Aorta (tissue), 5 donors: ENCODE measurements at regions not wholly inside any gene's neighbourhood (a gene's known extent, or its start where the extent isn't known, plus 50 kb on each side); places are given as distances from the start of the nearest gene placed in this dataset.
"Not testable (repeated sequence)": the region's sequence is repeated elsewhere in the genome, so short reads cannot be mapped to it uniquely, and the experiment has no call there.

Source experiments
- ATAC-seq: fragments of 200-7000 bp; cut with Tn5 transposase; one replicate; pipeline ENCODE4 v1.9.1; 2022; ENCODE audit warnings: moderate library complexity; ENCODE audit not compliant: low FRiP score
- DNase-seq, 2 donors: peaks; one replicate each; pipeline ENCODE4 v3.0.0-alpha.2; 2020
- H3K27ac ChIP-seq, 2 donors: one replicate each; pipeline ENCODE4 v1.5.1; 2013; ENCODE audit warnings: low read length in 2 of 2, mild to moderate bottlenecking in 2 of 2, moderate library complexity in 2 of 2, control low read depth in 1 of 2, inconsistent platforms in 1 of 2, low read depth in 1 of 2
- H3K27me3 ChIP-seq, 2 donors: one replicate each; pipeline ENCODE4 v1.6.1; 2013; ENCODE audit warnings: control low read depth in 1 of 2, low read length in 1 of 2, mild to moderate bottlenecking in 1 of 2, moderate library complexity in 1 of 2; ENCODE audit not compliant: insufficient read depth in 2 of 2, control insufficient read depth in 1 of 2
- H3K36me3 ChIP-seq, 2 donors: one replicate each; pipeline ENCODE4 v1.6.1; 2013; ENCODE audit warnings: control low read depth in 1 of 2, low read length in 1 of 2, mild to moderate bottlenecking in 1 of 2; ENCODE audit not compliant: insufficient read depth in 2 of 2, control insufficient read depth in 1 of 2
- H3K4me1 ChIP-seq, 2 donors: one replicate each; pipeline ENCODE4 v1.6.1; 2013; ENCODE audit warnings: low read length in 2 of 2, control low read depth in 1 of 2, mild to moderate bottlenecking in 1 of 2, moderate library complexity in 1 of 2; ENCODE audit not compliant: insufficient read depth in 2 of 2, control insufficient read depth in 1 of 2
- H3K4me3 ChIP-seq, 2 donors: one replicate each; pipeline ENCODE4 v1.5.1; 2013; ENCODE audit warnings: low read length in 2 of 2, control low read depth in 1 of 2, mild to moderate bottlenecking in 1 of 2
- H3K9me3 ChIP-seq: one replicate; pipeline ENCODE4 v1.6.1; 2013; ENCODE audit warnings: mild to moderate bottlenecking, low read length; ENCODE audit not compliant: control insufficient read depth
- WGBS, 2 donors: extraction: QIAGEN DNeasy Blood & Tissue Kit; methylation state at CpG; one replicate each; pipeline ENCODE4 v1.1.7; 2013; 5-methylcytosine and 5-hydroxymethylcytosine counted together
- intact Hi-C, 2 donors: fragments of 100-400 bp; cut with DNase I; formaldehyde crosslinking; loops; one replicate each; pipeline versions ENCODE4 v1.14.2 to v1.15.0; 2022
- donor health status: healthy with polysubstance abuse.
- donor health status: Bipolar disorder and iron deficiency.
- donor health status: DM: no; HTN: no; CAD: no.
- donor health status: DM: no; HTN: no; CAD: no.
- donor health status: DM: yes; HTN: yes; CAD: no.

DNA sequence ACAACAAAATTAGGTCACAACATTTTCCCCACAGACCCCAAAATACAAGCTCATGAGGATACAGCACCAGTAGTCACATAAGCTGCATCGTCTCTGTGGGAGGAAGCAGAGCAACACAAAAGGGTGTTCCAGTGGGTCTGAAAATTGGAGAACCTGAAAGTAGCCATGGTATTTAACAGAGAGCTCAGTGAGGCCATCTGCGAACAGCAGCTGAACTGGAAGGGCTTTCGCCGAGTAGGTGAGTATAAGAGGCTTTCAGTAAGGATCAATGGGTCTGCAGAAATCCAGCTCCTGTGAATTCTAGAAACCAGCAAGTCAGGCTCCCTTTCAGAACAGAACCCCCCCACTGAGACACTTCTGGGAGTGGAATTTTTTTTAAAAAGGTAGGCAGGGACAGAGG, 120.0 kb upstream of the RREB1 start:
- no peak overlapping the region for H3K27ac ChIP-seq
- no peaks in the 10 kb centered on the region for H3K9me3 ChIP-seq
- H3K4me1 ChIP-seq = no peaks in the 10 kb centered on the region
- H3K27me3 ChIP-seq = no peaks in the 10 kb centered on the region
- intact Hi-C loops = no loop called here
- no peaks in the 10 kb centered on the region for H3K36me3 ChIP-seq
- ATAC-seq (no peak), DNase-seq (no peak)
- 85 to 88% methylated on average over 4 of the region's 4 CpGs for whole genome bisulfite sequencing, 2 donors
- no peak overlapping the region for H3K4me3 ChIP-seq

DNA sequence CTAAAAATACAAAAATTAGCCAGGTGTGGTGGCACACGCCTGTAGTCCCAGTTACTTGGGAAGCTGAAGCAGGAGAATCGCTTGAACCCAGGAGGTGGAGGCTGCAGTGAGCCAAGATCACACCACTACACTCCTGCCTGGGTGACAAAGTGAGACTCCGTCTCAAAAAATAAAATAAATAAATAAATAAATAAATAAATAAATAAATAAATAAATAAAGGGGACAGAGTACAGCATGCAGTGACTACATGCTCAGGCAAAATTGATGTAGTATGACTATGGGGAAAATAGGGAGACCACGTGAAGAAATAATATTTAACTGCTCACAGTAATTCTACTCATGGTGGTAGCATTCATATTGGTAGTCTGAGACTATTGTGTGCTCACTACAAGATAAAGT, 117.7 kb upstream of the RREB1 start:
- 93 to 95% methylated on average over 4 of the region's 4 CpGs for WGBS, 2 donors

DNA sequence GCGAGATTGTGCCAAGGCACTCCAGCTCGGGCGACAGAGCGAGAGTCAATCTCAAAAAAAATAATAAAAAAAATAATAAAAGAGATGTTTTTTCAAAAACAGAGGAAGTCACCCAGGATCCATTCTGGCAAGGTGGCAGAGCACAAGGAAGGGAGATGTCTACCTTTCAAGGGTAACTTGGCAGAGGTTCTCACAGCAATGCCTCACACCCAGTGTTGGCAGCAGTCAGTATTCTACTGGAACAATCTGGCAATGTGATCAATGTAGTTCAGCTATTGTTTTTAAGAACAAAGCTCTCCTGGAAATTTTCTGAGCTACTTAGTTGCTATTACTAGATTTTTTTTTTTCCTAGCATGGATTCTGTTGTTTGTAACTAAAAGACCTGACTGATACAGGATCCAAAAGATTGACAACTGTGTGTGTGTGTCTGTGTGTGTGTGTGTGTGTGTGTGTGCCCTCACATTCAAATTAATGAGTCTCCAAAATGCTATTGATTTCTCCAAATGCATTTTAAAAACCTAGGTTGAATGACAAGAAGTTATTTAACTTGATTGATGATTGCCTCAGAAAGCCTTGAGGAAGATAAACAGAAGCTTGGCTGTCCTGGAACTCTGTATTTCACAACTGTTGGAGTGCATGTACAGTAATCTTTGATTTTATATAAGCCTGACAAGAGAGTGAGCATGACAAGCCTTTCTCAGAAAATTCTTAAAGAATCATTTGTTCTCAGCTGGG, 114.1 kb upstream of the RREB1 start:
- ATAC-seq (no peak), DNase-seq (no peak)
- H3K27ac ChIP-seq = no peak overlapping the region
- no peak overlapping the region for H3K4me3 ChIP-seq
- H3K36me3 ChIP-seq = no peaks in the 10 kb centered on the region
- H3K4me1 ChIP-seq = no peaks in the 10 kb centered on the region
- intact Hi-C loops = no loop called here
- H3K9me3 ChIP-seq = peaks cover 2% of the 10 kb centered on the region
- 87 to 95% methylated on average over 4 of the region's 4 CpGs for WGBS, 2 donors
- H3K27me3 ChIP-seq = no peaks in the 10 kb centered on the region

More for the DNA sequence above, 117.7 kb upstream of the RREB1 start:
- H3K9me3 ChIP-seq, H3K4me1 ChIP-seq, H3K27ac ChIP-seq, ATAC-seq, H3K27me3 ChIP-seq, DNase-seq, H3K36me3 ChIP-seq, intact Hi-C loops, H3K4me3 ChIP-seq: not testable (repeated sequence)

DNA sequence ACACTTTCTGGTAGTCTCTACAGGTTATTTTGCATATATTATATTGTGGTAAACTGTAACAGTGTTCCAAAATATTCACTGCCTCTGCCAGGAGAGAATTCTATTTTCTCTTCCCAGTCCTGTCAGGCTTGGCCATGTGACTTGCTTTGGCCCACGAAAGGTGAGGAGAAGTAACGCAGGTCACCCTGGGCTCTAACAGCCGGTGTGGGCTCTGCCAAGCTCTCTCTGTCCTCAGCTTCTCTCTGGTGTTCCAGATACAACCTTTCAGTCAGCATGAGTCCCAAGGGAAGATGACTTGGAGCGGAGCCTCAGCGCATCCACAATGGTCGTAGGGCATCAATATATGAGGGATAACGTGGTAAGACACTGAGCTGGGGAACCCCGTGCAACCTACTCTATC, 113.0 kb upstream of the RREB1 start:
- 82 to 84% methylated on average over 8 of the region's 8 CpGs for whole genome bisulfite sequencing, 2 donors

DNA sequence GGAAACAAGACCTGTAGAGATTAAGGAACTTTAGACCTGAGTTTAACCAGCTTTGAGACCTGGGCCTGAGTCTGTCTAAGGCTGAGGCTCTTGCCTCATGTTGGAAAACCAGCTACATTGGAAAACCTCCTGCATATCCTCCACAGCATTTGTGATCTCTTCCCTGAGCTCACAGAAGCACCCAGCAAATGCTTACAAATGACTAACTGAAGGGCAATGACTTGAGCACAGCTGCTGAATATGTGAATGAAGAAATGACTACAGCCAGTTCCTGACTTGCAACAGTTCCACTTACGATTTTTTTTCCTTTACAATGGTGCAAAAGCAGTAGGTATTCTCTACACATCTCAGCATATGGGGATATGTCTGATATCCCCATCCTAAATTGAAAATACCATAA, 112.4 kb upstream of the RREB1 start:
- Histone ChIP-seq H3K4me1 (no peaks in the 10 kb centered on the region), H3K27ac (no peak overlapping the region), H3K27me3 (no peaks in the 10 kb centered on the region), H3K9me3 (peaks cover 2% of the 10 kb centered on the region), H3K4me3 (no peak overlapping the region), H3K36me3 (no peaks in the 10 kb centered on the region)
- DNase-seq (no peak), ATAC-seq (no peak)
- intact Hi-C loops = no loop called here
- 84 to 85% methylated on average over 1 of the region's 1 CpG for WGBS, 2 donors

More for the DNA sequence above, 113.0 kb upstream of the RREB1 start:
- H3K4me1 ChIP-seq = no peaks in the 10 kb centered on the region
- H3K9me3 ChIP-seq = peaks cover 2% of the 10 kb centered on the region
- intact Hi-C loops = no loop called here
- no peak for DNase-seq
- H3K4me3 ChIP-seq = no peak overlapping the region
- ATAC-seq = no peak
- H3K27ac ChIP-seq = no peak overlapping the region
- no peaks in the 10 kb centered on the region for H3K36me3 ChIP-seq
- H3K27me3 ChIP-seq = no peaks in the 10 kb centered on the region

DNA sequence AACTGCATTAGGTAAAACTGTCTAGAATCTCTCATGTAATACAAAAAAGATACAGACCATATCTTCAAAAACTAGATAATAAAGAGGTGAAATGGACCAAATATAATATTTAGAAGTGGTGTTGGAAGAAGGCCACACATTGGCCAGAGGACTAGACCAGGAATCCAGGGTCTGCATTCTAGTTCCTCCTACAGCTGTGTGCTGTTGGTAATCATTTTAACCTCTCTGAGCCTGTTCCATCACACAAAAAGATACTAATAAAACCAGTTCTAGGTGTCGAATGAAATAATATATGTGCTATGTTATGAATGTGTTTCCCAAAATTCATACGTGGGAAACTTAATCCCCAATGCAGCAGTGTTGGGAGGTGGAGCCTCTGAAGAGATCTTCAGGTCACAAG, 111.6 kb upstream of the RREB1 start:
- intact Hi-C loops = no loop called here
- Histone ChIP-seq H3K9me3 (peaks cover 2% of the 10 kb centered on the region), H3K27ac (no peak overlapping the region), H3K36me3 (no peaks in the 10 kb centered on the region), H3K27me3 (no peaks in the 10 kb centered on the region), H3K4me1 (no peaks in the 10 kb centered on the region), H3K4me3 (no peak overlapping the region)
- no peak for DNase-seq
- ATAC-seq = no peak
- WGBS, 2 donors = 63 to 64% methylated on average over 2 of the region's 2 CpGs

DNA sequence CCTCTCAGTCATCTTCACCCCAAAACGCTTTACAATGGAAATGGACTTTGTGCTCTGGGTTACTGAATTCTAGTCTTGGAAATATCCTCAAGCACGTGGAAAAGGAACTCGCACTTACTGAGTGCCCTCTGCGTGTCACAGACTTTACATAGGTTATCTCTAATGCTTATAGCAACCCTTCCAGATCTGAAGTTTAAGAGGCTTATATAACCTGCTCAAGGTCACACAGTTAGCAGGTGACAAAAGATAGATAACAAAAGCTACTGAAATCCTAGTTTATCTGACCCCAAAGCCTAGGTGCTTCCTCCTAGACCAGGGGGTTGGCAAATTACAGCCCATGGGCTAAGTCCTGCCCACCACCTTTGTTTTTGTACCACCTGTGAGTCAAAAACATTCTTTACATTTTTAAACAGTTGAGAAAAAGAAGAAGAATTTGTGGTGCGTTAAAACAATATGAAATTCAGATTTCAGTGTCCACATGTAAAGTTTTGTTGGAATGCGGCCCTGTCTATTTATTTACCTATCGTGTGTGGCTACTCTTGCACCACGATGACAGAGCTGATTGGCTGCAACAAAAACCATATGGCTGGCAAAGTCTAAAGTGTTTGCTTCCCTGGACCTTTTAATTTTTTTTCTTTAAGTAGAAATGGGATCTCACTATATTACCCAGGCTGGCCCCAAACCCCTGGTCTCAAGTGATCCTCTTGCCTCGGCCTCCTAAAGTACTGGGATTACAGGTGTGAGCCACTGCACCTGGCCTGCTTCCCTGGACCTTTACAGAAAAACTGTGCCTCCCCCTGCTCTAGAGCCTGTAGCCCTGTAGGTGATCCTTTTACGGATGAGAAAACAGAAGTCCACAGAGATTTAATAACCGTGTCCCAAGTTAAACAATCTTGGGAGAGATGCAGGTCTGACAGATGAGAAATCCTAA, 110.2 kb upstream of the RREB1 start:
- no peaks in the 10 kb centered on the region for H3K4me1 ChIP-seq
- no peak overlapping the region for H3K4me3 ChIP-seq
- no peaks in the 10 kb centered on the region for H3K36me3 ChIP-seq
- 65% methylated on average over 11 of the region's 11 CpGs for WGBS, 2 donors
- H3K9me3 ChIP-seq = peaks cover 2% of the 10 kb centered on the region
- intact Hi-C loops = no loop called here
- H3K27me3 ChIP-seq = peaks cover 0 to 2% of the 10 kb centered on the region in 2 donors
- no peak overlapping the region for H3K27ac ChIP-seq
- ATAC-seq (no peak), DNase-seq (no peak)

DNA sequence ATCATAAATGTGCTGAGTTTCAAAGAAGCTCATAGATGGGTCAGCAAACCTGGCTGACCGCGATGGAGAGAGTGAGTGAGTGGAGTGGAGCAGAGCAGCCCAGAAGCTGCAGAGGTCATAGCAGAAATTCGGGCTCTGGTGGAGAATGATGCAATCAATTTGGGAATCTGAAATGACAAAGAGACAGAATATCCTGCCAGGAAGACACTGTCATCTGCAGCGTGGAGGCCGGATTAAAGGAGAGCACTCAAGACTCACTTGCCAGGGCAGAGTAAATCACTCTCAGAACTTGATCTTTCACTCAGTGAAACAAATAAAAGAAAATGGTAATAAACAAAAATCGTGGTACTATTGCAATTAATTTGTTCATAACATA, 109.6 kb upstream of the RREB1 start:
- H3K9me3 ChIP-seq = peaks cover 2% of the 10 kb centered on the region
- DNase-seq (no peak), ATAC-seq (no peak)
- no peak overlapping the region for H3K4me3 ChIP-seq
- intact Hi-C loops = no loop called here
- no peak overlapping the region for H3K27ac ChIP-seq
- H3K36me3 ChIP-seq = no peaks in the 10 kb centered on the region
- peaks cover 0 to 2% of the 10 kb centered on the region in 2 donors for H3K27me3 ChIP-seq
- WGBS, 2 donors = 63 to 71% methylated on average over 6 of the region's 6 CpGs
- H3K4me1 ChIP-seq = no peaks in the 10 kb centered on the region
